ENCODE measurements at regions not wholly inside any gene's neighbourhood (a gene's known extent, or its start where the extent isn't known, plus 50 kb on each side); places are given as distances from the start of the nearest gene placed in this dataset.
"Not testable (repeated sequence)": the region's sequence is repeated elsewhere in the genome, so short reads cannot be mapped to it uniquely, and the experiment has no call there.

- intact Hi-C loops (cut with micrococcal nuclease), result no loop called here
- H3K27ac Mint-ChIP-seq, result no peak overlapping the region
- H3K27me3 Mint-ChIP-seq (ENCODE audit: low read depth), result no peaks in the 10 kb centered on the region
- H3K4me3 Mint-ChIP-seq (ENCODE audit: low read depth), result no peak overlapping the region
- no peaks in the 10 kb centered on the region for H3K4me1 Mint-ChIP-seq (ENCODE audit: low read depth)
- peaks cover 11% of the 10 kb centered on the region for H3K9me3 Mint-ChIP-seq
- H3K36me3 Mint-ChIP-seq (ENCODE audit: low read depth), result no peaks in the 10 kb centered on the region
- DNase-seq (ENCODE audit: low spot score), result no peak
These were observed 319.4 kb downstream of the NEK10 start for GRCh38 chr3:27049792-27050191.

- H3K4me1 Mint-ChIP-seq (ENCODE audit: low read depth); DNase-seq (ENCODE audit: low spot score): not testable (repeated sequence)
- H3K9me3 Mint-ChIP-seq, result peaks cover 11% of the 10 kb centered on the region
These were observed 317.7 kb downstream of the NEK10 start for GRCh38 chr3:27051527-27051926.

DNA sequence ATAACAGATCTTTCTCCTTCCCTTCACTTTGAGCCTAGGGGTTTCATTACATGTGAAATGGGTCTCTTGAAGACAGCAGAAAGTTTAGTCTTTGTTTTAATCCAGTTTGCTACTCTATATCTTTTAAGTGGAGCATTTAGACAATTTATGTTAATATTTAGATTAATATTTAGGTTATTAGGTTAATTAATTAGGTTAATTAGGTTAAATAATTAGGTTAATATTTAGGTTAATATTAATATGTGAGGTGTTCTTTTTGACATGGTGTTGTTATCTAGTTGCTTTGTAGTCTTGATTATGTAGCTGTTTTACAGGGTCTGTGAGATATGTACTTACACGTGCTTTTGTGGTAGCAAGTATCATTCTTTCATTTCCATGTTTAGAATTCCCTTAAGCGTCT is 312.9 kb downstream of the NEK10 start:
- H3K27me3 Mint-ChIP-seq (ENCODE audit: low read depth), result no peaks in the 10 kb centered on the region
- H3K4me1 Mint-ChIP-seq (ENCODE audit: low read depth), result no peaks in the 10 kb centered on the region
- peaks cover 11% of the 10 kb centered on the region for H3K9me3 Mint-ChIP-seq
- H3K27ac Mint-ChIP-seq, result no peak overlapping the region
- intact Hi-C loops (cut with micrococcal nuclease), result no loop called here
- H3K4me3 Mint-ChIP-seq (ENCODE audit: low read depth), result no peak overlapping the region
- DNase-seq (ENCODE audit: low spot score), result no peak
- no peaks in the 10 kb centered on the region for H3K36me3 Mint-ChIP-seq (ENCODE audit: low read depth)

More at GRCh38 chr3:27051527-27051926, 317.7 kb downstream of the NEK10 start:
- H3K27ac Mint-ChIP-seq; intact Hi-C loops (cut with micrococcal nuclease); H3K36me3 Mint-ChIP-seq (ENCODE audit: low read depth); H3K4me3 Mint-ChIP-seq (ENCODE audit: low read depth); H3K27me3 Mint-ChIP-seq (ENCODE audit: low read depth): not testable (repeated sequence)

DNA sequence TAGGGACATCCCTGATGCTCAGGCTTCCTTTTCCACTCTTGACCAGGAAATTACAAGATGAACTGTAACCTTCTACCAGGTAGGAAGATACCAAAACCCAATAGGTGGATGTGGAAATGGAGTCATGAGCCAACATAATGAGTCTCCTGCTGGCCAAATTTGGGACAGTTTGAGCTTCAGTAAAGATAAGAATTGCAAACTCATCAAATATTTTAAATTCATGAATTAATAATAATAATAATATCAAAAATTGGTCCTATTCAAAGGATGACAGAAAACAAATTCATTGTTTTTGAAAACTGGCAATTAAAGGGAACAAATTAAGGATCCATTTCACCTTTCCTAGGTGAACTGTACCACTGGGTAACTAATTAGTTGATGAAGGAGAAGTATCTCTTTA is 309.7 kb downstream of the NEK10 start:
- Mint-ChIP-seq H3K27ac (no peak overlapping the region), H3K27me3 (ENCODE audit: low read depth) (no peaks in the 10 kb centered on the region), H3K4me1 (ENCODE audit: low read depth) (no peaks in the 10 kb centered on the region), H3K4me3 (ENCODE audit: low read depth) (no peak overlapping the region), H3K9me3 (no peaks in the 10 kb centered on the region), H3K36me3 (ENCODE audit: low read depth) (no peaks in the 10 kb centered on the region)
- intact Hi-C loops (cut with micrococcal nuclease), result no loop called here
- DNase-seq (ENCODE audit: low spot score), result no peak

Measured in activated T-helper 2 cell treated with anti-CD3 and anti-CD28 coated beads, Interferon-gamma antibody, Interleukin-2, Interleukin-4, amounts not matched to agents 10 μg/mL and 5 μg/mL and 100 μg/mL, durations not matched to agents 14 hours and 24 hours and 36 hours (primary cell).